Right lobe of liver (tissue), 4 donors: ENCODE measurements at regions not wholly inside any gene's neighbourhood (a gene's known extent, or its start where the extent isn't known, plus 50 kb on each side); places are given as distances from the start of the nearest gene placed in this dataset.
A peak's percentile ranks its signal among the peaks of the same experiment; 100 is the strongest.

Experiments
- CTCF ChIP-seq, 4 donors: fragments of 200-600 bp in 3 of 4; fragments of 450-650 bp in 1 of 4; IDR thresholded peaks; one replicate each; pipeline versions ENCODE4 v1.5.1 to v1.8.0; 2016 to 2022; ENCODE audit warnings: antibody characterized with exemption in 4 of 4, mild to moderate bottlenecking in 2 of 4
- POLR2A ChIP-seq: fragments of 450-650 bp; IDR thresholded peaks from one replicate; pipeline ENCODE4 v1.6.1; 2017; ENCODE audit warnings: antibody characterized with exemption, mild to moderate bottlenecking
- donor health status: DM: no; HTN: no; CAD: no.
- donor health status: DM: no; HTN: no; CAD: no.
- donor health status: DM: no; HTN: yes; CAD: no.

GRCh38 chr5:57094753-57095683 is 78.8 kb upstream of the GPBP1 start:
- TF ChIP-seq CTCF (IDR thresholded peaks at IDR 0.05) = peak in 1 of 4 donors; percentile 8
- TF ChIP-seq POLR2A = no peak
